Activated CD4-positive, alpha-beta T cell treated with anti-CD3 and anti-CD28 coated beads, Interleukin-2, Interleukin-4, amounts not matched to agents 100 ng/mL and 50 ng/mL, durations not matched to agents 16 hours and 8 hours (primary cell): ENCODE measurements at regions not wholly inside any gene's neighbourhood (a gene's known extent, or its start where the extent isn't known, plus 50 kb on each side); places are given as distances from the start of the nearest gene placed in this dataset.

ENCODE experiments used
- DNase-seq: peaks from one replicate; pipeline ENCODE4 v3.0.0-alpha.2; 2020; ENCODE audit warnings: low spot score

DNA sequence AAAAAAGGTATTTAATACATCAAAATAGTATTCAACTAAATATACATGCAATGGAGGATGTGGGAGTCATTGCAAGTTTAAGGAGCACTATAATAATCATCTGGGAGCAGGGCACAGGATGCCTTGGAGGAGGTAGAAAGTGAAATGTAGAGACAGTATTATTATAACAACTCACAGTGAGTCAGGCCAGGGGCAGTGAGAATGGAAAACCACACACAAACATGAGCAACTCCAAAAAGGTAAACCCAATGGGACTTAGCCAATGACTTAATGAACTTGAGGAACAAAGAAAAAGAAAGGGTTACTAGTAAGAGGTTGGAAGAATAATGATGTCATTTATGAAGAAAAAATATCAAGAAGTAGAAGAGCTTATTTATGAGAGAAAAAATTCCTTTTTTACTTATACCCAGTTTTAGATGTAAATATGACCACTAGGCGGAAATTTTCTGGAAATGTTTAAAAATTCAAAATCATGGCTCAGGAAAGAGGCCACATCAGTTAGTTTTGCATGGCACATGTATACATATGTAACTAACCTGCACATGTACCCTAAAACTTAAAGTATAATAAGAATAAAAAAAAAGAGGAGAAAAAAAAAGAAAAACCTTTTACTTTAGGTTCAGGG is 389.3 kb downstream of the SUCLA2 start:
- DNase-seq, result no peak

DNA sequence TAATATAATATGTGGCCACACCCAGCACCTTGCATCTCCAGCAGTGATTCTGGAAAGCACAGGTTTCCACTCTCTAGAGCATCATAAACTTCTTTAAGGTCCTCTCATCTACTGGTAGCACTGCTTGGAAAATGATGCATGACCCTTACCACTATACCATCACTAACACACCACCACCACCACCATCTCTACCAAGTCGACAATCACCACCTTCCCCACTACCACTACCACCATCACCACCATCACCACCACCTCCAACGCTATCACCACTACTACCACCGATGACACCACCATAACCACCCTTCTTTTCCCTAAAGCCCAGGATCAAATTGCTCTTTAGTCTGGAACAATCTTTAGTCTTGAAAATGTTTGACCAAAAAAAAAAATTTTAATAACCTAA is 390.4 kb downstream of the SUCLA2 start:
- no peak for DNase-seq

DNA sequence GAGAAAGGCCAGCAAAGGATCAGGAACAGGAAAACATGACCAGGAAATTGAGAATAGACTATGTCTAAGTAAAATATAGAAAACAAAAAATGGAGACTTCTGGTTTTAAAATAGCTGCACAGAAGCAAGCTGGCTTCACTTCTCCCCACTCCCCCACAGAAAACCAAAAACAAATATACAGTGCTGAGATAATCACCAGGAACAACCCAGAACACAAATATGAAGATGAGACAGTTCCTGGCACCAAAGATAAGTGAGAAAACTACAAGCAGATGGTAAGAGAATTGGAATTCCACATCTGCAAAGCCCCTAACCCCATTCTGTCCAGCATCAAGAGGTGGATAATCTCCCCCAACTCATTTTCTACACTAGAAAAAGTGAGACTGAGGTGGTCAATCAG is 397.7 kb downstream of the SUCLA2 start:
- DNase-seq, result no peak

DNA sequence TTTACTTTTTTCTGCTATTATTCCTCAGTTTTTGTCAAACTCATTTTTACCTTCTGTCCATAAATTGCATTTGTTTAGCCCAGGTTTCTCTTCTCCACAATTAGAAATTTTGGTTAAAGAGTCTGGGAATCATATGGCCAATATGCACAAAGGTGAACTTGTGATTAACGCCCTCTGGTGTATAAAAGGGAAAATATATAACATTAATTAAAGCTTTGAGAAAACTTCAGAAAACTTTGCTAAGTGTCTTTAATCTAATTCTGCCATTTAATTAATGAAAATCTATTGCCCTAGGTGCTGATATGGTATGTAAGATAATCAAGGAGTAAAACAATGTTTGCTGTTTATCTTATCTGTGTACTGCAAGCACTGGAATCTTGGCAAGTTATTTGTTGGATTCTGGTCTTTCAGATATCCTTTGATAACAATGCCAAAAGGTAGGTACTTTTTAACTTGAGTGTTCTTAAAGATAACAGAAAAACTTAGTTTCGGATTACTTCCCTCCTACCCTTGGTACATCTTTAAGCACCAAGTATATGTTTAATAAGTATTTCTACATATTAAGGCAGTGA is 402.6 kb downstream of the SUCLA2 start:
- DNase-seq, result no peak

DNA sequence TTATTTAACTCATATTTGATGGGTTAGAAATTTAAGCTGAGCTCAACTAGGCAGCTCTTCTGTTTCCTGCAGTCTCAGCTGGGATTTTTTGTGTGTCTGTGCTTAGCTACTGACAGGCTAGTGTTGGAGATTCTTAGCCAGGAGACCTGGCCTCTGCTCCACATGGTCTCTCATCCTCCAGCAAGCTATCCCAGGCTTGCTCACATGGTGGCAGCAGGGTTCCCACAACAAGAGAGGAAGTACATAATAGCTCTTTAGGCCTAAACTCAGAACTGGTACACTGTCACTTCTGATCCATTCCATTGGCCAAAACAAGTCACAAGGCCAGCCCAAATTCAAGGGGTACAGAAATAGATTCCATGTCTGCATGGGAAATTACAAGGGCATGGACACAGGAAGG is 406.2 kb downstream of the SUCLA2 start:
- no peak for DNase-seq

DNA sequence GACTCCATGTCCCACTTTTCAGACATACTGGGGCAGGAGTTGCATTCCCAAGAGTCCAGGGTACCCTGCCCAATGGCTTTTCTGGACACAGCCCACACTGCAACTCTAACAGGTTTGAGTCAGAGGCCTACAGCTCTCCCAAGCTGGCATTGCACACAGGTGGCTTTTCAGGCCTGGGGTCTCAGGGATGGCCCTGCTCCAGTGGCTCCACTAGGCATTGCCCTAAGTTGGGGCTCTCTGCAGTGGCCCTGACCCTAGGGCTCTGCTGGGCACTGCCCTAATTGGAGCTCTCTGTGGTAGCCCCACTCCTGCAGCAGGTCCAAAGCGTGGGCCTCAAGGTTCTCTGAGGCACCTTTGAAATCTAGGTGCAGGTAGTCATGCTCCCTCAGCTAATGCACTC is 408.8 kb downstream of the SUCLA2 start:
- DNase-seq, result no peak

DNA sequence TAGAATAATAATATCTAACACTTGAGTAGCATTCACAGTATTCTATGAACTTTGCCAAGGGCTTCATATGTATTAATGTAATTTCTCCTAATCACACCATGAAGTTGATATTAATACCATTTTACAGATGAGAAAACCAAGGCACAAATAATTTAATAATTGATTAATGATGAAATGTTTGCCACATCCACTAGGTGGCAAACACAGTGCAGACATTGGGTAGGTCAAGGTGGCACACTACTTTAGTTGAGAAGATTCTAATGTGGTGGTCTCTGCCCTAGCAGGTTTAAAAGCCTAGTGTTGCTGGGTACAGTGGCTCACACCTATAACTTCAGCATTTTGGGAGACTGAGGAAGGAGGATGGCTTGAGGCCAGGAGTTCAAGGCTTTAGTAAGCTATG is 412.4 kb downstream of the SUCLA2 start:
- DNase-seq, result no peak

DNA sequence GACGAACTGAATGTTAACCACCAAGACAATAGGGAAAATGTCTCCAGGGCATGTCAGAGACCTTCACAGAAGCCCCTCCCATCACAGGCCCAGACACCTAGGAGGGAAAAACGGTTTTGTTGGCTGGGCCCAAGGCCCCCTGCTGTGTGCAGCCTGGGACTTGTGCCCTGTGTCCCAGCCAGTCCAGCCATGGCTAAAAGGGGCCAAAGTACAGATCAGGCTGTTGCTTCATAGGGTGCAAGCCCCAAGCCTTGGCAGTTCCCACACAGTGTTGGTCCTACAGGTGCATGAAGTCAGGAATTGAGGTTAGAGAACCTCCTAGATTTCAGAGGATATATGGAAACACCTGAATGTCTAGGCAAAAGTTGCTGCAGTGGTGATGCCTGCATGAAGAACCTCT is 428.7 kb downstream of the SUCLA2 start:
- no peak for DNase-seq

DNA sequence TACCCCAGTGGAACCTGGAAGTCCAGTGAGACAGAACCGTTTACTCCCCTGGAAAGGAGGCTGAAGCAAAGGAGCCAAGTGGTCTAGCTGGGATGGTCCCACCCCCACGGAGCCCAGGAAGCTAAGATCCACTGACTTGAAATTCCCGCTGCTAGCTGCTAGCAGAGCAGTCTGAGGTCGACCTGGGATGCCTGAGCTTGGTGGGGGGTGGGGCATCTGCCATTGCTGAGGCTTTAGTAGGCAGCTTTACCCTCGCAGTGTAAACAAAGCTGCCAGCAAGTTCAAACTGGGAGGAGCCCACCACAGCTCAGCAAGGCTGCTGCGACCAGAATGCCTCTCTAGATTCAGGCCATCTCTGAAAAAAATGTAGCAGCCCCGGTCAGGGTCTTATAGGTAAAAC is 437.0 kb downstream of the SUCLA2 start:
- DNase-seq, result no peak

DNA sequence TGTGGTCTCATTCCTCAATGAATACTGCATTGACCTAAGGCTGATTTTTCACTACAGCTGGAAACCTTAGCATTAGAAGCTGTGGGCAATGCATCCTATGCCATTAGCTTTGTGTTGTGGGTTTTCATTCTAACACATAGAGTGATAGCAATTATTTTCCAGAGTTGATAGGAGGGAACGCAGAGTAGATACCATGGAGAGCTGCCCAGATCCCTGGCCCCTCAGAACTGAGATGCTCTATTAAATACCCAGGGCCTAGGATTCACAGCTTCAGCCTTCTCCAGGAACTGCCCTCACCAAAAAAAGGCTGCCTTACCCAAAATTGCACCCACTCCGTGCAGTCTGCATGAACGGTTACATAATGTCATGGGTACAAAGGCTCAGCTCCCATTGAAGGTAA is 444.4 kb downstream of the SUCLA2 start:
- DNase-seq, result no peak

DNA sequence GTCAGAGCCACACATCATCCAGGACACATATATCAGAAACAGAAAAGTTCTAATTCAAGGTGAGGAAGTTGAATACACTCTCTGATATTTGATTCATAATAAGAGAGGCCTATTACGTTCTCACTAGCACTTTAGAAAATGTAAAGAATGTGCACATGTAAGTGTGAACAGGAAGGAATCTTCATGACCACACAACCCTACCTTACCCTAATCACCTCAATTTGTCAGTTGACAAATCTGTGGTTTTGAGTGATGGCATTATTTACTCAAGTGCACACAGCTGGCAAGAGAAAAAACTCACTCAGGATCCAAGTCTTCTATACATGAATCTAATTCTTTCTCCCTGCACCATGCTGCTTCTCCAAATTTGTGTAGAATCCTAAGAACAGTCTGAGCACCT is 445.8 kb downstream of the SUCLA2 start:
- DNase-seq, result no peak

DNA sequence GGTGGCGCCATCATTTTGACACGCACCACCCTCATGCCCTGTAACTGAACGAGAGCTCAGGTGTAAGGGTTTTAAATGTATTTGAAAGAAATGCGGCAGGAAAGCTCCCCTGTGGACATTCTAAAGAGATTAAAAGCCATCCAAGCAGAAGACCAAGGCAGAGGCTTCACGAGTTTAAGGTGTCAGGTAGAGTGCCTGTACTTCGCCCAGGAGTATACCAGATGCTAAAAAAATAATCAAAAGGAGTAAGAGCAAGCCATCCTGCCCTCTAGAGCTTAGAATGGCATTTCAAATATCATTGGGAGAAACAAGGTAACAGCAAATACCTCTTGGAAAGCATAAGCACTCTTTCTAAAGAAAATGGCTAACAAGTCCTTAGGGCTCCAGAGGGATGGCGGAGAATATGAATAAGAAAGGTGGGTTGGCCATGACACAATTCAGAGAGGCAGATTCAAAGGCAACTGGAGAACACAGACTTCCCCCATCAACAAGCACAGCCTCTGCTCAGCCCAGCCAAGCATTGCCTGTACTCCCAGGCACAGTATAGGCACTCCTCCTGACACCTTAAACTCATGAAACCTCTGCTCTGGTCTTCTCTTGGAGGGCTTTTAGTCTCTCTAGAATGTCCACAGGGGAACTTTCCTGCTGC is 447.6 kb downstream of the SUCLA2 start:
- no peak for DNase-seq

DNA sequence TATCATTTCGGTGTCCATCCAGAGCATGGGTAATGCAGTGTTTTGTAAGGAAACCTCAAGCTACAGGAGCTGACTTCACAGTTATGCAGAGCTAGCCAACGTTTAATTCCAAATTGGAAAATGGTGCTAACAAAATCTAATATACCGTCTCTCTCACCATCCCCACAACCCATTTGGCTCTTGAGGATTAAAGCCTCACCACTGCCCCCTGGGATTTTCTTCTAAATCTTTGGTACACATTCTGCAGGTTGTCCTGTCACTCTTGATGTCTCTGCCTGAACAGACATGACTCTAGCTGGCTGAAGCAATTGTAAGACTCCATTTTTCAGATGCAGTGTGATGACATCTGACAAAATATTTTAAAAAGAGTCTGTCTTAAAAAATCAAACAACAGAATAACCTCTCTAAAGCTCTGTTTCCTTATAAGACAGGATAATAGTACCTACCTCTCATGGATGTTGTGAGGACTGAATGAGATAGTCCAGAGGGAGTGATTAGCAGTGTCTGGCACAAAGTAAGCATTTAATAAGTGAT is 451.8 kb downstream of the SUCLA2 start:
- no peak for DNase-seq

DNA sequence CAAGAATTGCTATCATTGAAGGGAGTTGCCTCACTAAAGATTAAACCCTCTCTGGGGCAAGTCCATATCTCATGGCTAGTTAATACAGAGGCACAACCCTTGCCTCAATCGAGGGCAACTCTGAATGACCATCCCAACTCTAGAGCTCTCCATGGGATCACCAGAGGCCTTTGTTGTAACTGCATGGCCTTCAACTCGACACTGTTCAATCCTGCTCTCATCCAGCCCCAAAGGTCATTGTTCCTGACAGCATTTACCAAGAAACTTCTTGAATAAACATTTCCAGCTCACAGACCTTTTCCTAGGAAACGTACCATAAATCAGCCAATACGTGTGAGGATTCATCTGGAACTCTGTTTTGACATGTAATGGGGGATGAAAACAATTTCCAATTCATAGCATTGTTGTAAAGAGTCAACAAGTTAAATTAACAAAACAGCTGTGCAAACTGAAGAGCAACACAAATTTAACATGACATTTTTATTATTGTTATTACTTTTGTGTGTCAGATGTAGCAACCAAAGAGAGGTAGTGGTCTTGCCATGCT is 452.7 kb downstream of the SUCLA2 start:
- no peak for DNase-seq

DNA sequence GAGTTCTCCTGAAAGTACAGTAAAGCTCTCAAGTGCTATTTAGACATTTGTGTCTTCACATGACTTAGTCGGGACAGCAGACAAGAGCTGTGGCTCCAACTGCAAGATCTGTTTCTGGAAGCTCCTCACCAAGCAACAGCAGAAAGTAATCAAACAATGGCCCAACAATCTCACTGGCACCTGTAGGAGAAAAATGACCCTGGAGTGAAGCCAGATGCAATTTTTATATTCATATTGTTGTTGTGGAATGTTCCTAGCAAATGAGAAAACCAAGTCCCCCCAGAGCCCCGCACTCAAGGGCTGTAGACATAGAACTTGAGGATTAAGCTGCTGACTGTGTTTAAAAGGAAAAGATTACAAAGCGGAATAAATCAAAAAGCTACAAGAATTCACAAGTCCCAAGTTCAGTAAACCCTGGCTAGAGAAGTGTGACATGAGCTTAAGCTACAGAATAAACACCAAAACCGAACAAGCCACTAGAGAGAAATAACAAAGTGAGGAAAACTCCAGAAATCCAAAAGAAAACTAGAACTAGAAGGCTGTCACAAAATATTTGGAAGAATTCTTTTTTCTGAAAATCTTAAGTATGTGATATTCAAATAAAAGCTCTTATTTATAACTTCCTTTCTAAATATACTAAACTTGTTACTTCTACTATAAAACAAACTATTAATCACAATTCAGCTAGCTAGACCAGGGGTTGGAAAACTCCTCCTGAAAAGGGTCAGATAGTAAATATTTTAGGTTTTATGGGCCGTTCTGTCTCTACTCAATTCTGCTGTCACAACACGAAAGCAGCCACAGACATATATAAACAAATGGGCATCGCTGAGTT is 454.5 kb downstream of the SUCLA2 start:
- no peak for DNase-seq

DNA sequence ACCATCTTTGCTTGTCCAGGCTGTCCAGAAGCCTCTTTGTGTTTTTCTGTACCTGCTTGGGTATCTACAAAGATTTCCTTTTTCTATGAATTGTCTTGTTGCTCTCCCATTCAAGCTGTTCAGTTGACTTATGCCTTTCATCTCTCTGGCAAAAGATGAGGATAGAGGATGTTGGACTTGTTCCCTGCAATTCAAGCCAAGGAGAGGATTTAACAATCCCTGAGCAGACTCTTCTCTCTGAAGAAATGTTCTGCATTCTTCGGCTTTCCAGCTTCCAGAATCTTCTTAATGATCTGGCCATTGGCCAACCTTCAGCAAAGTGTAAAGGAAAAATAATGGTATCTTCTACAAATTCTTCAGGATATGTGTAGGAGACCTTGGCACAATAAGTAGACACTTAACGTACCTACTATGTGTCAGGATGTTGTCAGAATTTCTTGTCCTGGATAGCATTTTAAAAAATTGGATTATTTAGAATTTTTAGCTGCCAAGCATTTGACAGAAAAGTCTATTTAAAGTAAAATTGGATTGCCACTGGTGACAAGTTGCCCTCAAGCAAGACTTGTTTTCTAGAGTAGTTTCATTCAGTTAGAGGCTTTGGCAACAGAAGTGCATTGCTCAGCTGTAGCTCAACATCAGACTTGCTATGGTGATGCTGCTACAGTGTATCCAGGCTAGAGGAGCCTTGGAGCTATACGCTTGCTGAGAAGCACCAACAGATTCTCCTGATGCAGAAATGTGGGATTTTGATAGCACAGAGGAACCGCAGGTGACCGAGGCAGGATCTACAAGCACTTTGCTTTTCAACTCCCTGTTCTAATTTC is 455.7 kb downstream of the SUCLA2 start:
- no peak for DNase-seq

DNA sequence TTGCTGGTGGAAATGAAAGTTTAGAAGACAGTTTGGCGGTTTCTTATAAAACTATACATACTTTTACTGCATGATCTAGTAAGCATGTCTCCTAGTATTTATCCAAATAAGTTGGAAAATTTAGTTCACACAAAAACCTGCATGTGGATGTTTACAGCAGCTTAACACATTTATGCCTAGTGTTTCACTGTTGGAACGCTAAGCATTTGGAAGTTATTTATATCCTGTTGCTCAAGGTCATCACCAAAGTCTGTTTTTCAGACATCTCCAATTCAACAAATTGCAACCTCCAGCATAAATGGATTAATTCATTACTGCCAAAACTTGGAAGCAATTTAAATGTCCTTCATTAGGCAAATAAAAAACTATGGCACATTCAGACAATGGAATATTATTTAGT is 461.8 kb downstream of the SUCLA2 start:
- DNase-seq, result no peak

DNA sequence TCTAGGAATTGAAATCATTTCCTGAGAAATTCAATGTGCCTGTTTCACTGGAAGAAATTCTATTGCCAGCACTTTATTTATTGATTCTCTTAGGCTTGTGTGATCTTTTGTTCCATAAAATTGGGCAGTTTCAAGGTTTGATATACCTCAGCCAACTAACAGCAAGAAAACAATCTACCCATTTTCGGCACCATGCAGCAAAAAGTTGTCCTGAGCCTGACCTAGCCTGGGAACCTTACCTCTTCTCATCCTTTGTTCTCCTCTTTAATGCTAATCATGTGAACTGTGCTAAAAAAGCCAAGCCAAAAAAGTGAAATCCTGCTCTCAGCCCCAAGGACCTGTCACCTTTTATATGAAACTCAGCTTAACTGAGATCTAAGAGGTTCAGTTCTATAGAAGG is 477.3 kb downstream of the SUCLA2 start:
- no peak for DNase-seq

DNA sequence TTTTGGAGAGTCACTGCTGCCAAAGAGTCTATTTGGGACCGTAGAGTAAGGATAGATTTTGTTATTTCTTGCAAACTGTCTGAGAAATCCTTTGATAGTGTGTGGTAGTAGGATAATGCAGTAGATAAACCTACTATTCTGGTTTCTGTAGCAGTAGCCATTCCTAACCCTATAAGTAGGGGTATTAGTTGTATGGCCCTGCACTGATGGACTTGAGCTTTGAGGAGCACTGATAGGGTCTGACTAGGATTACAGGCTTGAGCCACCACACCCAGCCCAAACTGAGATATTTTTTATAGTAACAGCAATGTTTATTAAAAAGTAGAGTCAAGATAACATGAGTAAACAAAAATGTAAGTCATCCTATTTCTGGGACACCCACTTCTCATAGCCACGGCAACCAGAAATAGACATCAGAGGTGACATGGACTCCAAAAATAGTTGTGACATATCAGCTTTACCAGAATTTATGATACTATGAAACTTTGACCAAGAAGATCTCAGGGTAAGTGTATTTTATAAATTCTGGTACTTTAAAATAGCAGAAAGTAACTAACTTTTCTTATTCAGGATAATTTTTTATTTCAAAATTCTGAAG is 479.1 kb downstream of the SUCLA2 start:
- no peak for DNase-seq

DNA sequence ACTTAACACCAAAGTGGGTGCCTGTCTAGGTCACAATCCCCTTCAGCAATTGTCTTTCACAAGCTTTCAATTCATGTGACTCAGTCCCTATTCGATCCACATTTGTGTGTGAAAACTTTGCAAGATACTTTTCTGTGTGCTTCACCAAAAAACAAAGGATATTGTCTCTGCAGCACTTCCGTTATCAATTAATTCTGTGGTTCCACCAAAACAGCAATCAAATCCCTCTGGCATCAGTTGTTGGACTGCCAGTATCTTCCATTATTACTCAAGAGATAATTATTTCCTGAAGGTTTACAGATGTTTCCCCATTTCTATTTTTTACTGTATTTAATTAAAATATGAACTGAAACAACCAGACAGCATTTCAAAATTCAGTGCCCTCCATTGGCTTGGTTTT is 481.4 kb downstream of the SUCLA2 start:
- DNase-seq, result no peak

DNA sequence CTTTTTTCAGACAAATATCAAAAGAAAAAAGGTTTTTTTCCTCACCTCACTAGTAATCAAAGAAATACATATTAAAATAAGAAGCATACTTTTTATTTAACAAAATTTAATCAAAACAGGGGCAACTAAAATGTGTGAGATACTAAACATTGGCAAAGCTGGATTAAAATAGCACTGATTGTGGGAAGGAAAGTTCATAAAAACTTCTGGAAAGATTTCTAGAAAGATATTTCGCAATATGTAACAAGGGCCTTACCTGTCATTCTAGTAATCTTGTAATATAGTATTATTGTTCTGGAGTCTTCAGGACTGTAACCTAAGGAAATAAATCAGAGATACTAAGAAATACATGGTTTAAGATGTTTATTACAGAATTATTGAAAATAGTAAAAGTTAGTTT is 482.5 kb downstream of the SUCLA2 start:
- no peak for DNase-seq
